Esophagus squamous epithelium (tissue), 5 donors: ENCODE measurements at regions not wholly inside any gene's neighbourhood (a gene's known extent, or its start where the extent isn't known, plus 50 kb on each side); places are given as distances from the start of the nearest gene placed in this dataset.

Source experiments
- DNase-seq: peaks from one replicate; lab custom pipeline; 2025; lab: John Stamatoyannopoulos, UW
- H3K27ac ChIP-seq, 4 donors: fragments of 200-600 bp; sonication (generic); one replicate each; pipeline ENCODE4 v1.5.1; 2016 to 2019; ENCODE audit warnings: mild to moderate bottlenecking in 1 of 4
- H3K27me3 ChIP-seq, 4 donors: fragments of 200-600 bp; sonication (generic); 1 replicate in 3 of 4; 2 replicates in 1 of 4; pipeline versions ENCODE4 v1.5.1 to v1.6.0; 2017 to 2021; ENCODE audit warnings: antibody characterized with exemption in 1 of 4
- H3K36me3 ChIP-seq, 3 donors: fragments of 200-600 bp; sonication (generic); one replicate each; pipeline ENCODE4 v1.5.1; 2016 to 2019
- H3K4me1 ChIP-seq, 3 donors: fragments of 200-600 bp; sonication (generic); one replicate each; pipeline ENCODE4 v1.5.1; 2017 to 2019
- H3K4me3 ChIP-seq, 4 donors: fragments of 200-600 bp; sonication (generic); 1 replicate in 3 of 4; 2 replicates in 1 of 4; pipeline ENCODE4 v1.5.1; 2016 to 2019; ENCODE audit warnings: mild to moderate bottlenecking in 2 of 4, moderate library complexity in 1 of 4
- H3K9me3 ChIP-seq, 3 donors: fragments of 200-600 bp; sonication (generic); one replicate each; pipeline ENCODE4 v1.5.1; 2016 to 2019
- POLR2A ChIP-seq, 4 donors: fragments of 450-650 bp; IDR thresholded peaks; one replicate each; pipeline ENCODE4 v1.6.1; 2017; ENCODE audit warnings: antibody characterized with exemption in 4 of 4, mild to moderate bottlenecking in 4 of 4, moderate library complexity in 3 of 4
- WGBS, 2 donors: methylation state at CpG; one replicate each; pipeline ENCODE4 v1.1.5; 2018; 5-methylcytosine and 5-hydroxymethylcytosine counted together
- intact Hi-C: fragments of 100-400 bp; cut with DNase I; formaldehyde crosslinking; loops from one replicate; pipeline ENCODE4 v1.15.0; 2022
- TF ChIP-seq, protein P1 (sequence below), 6 experiments: fragments of 450-650 bp in 4 of 6; fragments of 200-600 bp in 2 of 6; sonication (generic) in 2 of 6; IDR thresholded peaks; one replicate each; pipeline ENCODE4 v1.5.1; 2016 to 2019; ENCODE audit warnings: antibody characterized with exemption in 6 of 6, mild to moderate bottlenecking in 4 of 6, moderate library complexity in 4 of 6
- donor health status: DM: yes; HTN: yes; CAD: no.

DNA sequence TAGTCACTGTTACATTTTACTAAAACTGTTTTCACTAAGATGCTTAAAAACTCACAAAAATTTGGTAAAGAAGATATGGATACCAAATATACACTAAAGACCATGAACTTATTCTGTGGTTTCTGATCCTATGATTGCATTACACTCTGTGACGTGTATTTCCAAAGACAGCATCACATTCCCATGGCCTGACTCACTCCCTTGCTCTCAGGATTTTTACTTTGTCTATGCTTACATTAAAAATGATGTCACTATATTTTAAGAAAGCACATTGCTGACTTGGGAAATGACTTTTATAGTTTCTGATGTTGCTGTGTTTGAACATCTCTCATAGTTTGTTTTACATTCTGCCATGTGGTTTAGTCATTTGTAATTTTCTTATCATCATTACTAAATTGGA, 327.9 kb upstream of the MAGEB18 start:
- Histone ChIP-seq H3K9me3 (peaks cover 0 to 5% (median 0%) of the 10 kb centered on the region in 3 donors), H3K27ac (no peak overlapping the region), H3K4me3 (no peak overlapping the region), H3K4me1 (no peaks in the 10 kb centered on the region), H3K36me3 (no peaks in the 10 kb centered on the region), H3K27me3 (no peaks in the 10 kb centered on the region)
- intact Hi-C loops: no loop called here
- no peak for DNase-seq
- WGBS, 2 donors: 22 to 35% methylated on average over 1 of the region's 1 CpG
- no peak for TF ChIP-seq POLR2A (IDR thresholded peaks at IDR 0.05)
- TF ChIP-seq, protein P1, sequence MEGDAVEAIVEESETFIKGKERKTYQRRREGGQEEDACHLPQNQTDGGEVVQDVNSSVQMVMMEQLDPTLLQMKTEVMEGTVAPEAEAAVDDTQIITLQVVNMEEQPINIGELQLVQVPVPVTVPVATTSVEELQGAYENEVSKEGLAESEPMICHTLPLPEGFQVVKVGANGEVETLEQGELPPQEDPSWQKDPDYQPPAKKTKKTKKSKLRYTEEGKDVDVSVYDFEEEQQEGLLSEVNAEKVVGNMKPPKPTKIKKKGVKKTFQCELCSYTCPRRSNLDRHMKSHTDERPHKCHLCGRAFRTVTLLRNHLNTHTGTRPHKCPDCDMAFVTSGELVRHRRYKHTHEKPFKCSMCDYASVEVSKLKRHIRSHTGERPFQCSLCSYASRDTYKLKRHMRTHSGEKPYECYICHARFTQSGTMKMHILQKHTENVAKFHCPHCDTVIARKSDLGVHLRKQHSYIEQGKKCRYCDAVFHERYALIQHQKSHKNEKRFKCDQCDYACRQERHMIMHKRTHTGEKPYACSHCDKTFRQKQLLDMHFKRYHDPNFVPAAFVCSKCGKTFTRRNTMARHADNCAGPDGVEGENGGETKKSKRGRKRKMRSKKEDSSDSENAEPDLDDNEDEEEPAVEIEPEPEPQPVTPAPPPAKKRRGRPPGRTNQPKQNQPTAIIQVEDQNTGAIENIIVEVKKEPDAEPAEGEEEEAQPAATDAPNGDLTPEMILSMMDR (IDR thresholded peaks at IDR 0.05): no peak

DNA sequence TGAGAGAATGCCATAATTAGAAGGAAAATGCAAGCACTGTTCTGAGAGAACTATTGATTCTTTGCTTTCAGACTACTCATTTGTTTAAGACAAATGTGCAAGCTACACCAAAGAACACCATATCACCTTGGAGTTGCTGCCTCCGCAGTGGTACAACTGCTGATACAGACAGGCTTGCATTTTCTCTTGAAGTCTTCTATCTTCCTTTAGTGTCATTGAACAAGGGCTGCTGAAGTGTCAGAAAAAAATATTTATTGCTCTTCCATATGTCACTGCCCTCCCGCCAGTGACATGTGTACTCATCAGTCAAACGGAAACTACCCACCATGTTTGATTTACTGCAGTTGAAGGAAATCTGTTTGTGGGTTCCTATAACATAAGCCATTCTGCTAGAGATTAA, 318.3 kb upstream of the MAGEB18 start:
- Histone ChIP-seq H3K36me3 (no peaks in the 10 kb centered on the region), H3K9me3 (no peaks in the 10 kb centered on the region), H3K27ac (no peak overlapping the region), H3K27me3 (no peaks in the 10 kb centered on the region), H3K4me1 (no peaks in the 10 kb centered on the region), H3K4me3 (no peak overlapping the region)
- intact Hi-C loops: no loop called here
- TF ChIP-seq, protein P1 (IDR thresholded peaks at IDR 0.05): no peak
- TF ChIP-seq POLR2A (IDR thresholded peaks at IDR 0.05): no peak
- DNase-seq: no peak
- 67 to 82% methylated on average over 2 to 3 of the region's 3 CpGs for whole genome bisulfite sequencing, 2 donors

DNA sequence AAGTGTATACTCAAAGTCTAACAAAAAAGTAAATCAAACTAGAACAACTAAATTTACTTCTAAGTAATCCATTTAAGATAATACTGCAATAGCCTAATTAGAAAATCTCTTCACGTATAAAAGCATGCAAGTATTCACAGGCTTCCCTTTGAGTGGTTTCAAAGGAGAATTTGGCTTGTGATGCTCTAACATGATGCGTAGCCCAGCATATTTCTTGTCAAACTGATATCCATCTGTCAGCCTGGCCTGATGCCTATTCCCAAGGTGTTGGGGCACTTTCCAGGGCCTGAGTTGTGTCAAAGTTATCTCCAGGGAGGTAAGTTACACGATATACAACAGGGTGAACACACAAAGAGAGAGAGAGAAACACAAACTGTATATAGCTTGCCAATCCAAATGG, 287.0 kb upstream of the MAGEB18 start:
- no peak overlapping the region for H3K4me3 ChIP-seq
- no peak overlapping the region for H3K27ac ChIP-seq
- H3K9me3 ChIP-seq: no peaks in the 10 kb centered on the region
- intact Hi-C loops: no loop called here
- 35 to 52% methylated on average over 3 of the region's 3 CpGs for WGBS, 2 donors
- TF ChIP-seq, protein P1 (IDR thresholded peaks at IDR 0.05): no peak
- TF ChIP-seq POLR2A (IDR thresholded peaks at IDR 0.05): no peak
- no peaks in the 10 kb centered on the region for H3K4me1 ChIP-seq
- H3K36me3 ChIP-seq: no peaks in the 10 kb centered on the region
- no peak for DNase-seq
- H3K27me3 ChIP-seq: no peaks in the 10 kb centered on the region

DNA sequence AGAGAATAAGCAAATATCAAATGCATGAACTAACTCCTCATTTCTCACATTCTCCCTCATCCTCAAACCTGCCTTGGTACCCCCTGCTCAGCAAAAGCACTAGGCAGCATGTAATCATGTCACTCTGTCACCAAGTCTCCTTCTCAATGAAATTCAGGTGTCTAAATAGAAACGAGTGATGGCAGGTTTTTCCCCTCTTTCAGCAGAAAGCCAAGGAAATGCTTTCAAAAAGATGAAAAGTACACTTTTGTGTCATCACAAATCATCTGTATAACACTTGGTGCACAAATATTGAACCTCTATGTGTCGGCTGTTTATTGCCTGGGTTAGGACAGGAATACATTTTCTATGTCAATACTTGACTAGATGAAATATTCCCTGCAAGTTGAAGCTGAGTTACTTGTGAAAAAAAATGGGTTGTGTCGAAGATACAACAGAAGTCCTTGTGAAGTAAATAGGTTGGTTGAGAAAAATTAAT, 285.1 kb upstream of the MAGEB18 start:
- intact Hi-C loops: no loop called here
- WGBS, 2 donors: 18 to 44% methylated on average over 3 of the region's 3 CpGs
- Histone ChIP-seq H3K27ac (no peak overlapping the region), H3K36me3 (no peaks in the 10 kb centered on the region), H3K9me3 (no peaks in the 10 kb centered on the region), H3K4me1 (no peaks in the 10 kb centered on the region), H3K4me3 (no peak overlapping the region), H3K27me3 (no peaks in the 10 kb centered on the region)
- TF ChIP-seq, protein P1 (IDR thresholded peaks at IDR 0.05): no peak
- TF ChIP-seq POLR2A (IDR thresholded peaks at IDR 0.05): no peak
- no peak for DNase-seq

DNA sequence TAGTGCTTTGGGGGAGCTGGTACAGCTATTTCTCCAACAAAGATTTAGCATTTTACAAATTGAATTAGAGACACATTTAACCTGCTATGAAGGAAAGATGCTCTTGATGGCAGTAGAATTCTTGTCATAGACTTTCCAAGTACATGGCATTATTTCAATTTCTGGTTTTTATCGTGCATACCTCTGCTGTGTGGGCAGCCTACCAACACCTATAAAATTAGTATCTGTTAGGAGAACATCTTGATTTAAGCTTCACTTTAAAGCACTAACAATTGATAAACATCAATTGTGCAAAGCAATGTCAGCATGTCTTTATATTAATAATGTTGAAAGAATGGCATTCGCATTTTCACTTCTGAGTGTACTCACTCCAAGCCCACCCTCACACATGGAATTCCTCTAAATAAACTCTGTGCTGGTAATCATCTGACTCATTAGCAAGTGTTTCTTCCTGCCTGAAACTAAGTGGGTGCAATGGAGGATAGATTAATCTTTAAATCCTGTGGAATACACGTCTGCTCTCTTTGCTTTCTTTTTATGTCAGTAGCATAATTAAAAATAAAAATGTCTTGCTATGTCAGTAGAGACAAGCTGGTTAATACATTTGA, 279.8 kb upstream of the MAGEB18 start:
- Histone ChIP-seq H3K4me3 (no peak overlapping the region), H3K9me3 (no peaks in the 10 kb centered on the region), H3K4me1 (no peaks in the 10 kb centered on the region), H3K27me3 (no peaks in the 10 kb centered on the region), H3K36me3 (no peaks in the 10 kb centered on the region), H3K27ac (no peak overlapping the region)
- no peak for DNase-seq
- TF ChIP-seq, protein P1 (IDR thresholded peaks at IDR 0.05): no peak
- TF ChIP-seq POLR2A (IDR thresholded peaks at IDR 0.05): no peak
- intact Hi-C loops: no loop called here
- 38 to 50% methylated on average over 3 of the region's 3 CpGs for WGBS, 2 donors
